ENCODE measurements at regions not wholly inside any gene's neighbourhood (a gene's known extent, or its start where the extent isn't known, plus 50 kb on each side); places are given as distances from the start of the nearest gene placed in this dataset.
"Not testable (repeated sequence)": the region's sequence is repeated elsewhere in the genome, so short reads cannot be mapped to it uniquely, and the experiment has no call there.

- H3K9me3 ChIP-seq = no peaks in the 10 kb centered on the region
- TF ChIP-seq EP300 (IDR thresholded peaks at IDR 0.05) = no peak
- no peak for TF ChIP-seq POLR2A (IDR thresholded peaks at IDR 0.05)
- no peak for TF ChIP-seq CTCF (IDR thresholded peaks at IDR 0.05)
- TF ChIP-seq POLR2AphosphoS5 (IDR thresholded peaks at IDR 0.05) = no peak
- H3K4me1 ChIP-seq = no peaks in the 10 kb centered on the region
- H3K4me3 ChIP-seq = no peak overlapping the region
- no peaks in the 10 kb centered on the region for H3K36me3 ChIP-seq
- H3K27me3 ChIP-seq = peaks cover 0 to 7% (median 0%) of the 10 kb centered on the region in 3 donors
- WGBS, 2 donors = 63 to 66% methylated on average over 3 of the region's 3 CpGs
- no peak for DNase-seq
- H3K27ac ChIP-seq = no peak overlapping the region
- intact Hi-C loops (cut with DNase I) = no loop called here
Measured at GRCh38 chr7:130803127-130803526, 69.1 kb upstream of the KLF14 start.

GRCh38 chr7:130804220-130804619 is 70.2 kb upstream of the KLF14 start:
- Histone ChIP-seq H3K9me3 (no peaks in the 10 kb centered on the region), H3K4me1 (no peaks in the 10 kb centered on the region), H3K27ac (no peak overlapping the region), H3K4me3 (no peak overlapping the region), H3K27me3 (peaks cover 0 to 7% (median 0%) of the 10 kb centered on the region in 3 donors), H3K36me3 (no peaks in the 10 kb centered on the region)
- no peak for DNase-seq
- WGBS, 2 donors = 57 to 63% methylated on average over 3 of the region's 3 CpGs
- intact Hi-C loops (cut with DNase I) = no loop called here
- TF ChIP-seq POLR2AphosphoS5 (IDR thresholded peaks at IDR 0.05) (no peak), EP300 (IDR thresholded peaks at IDR 0.05) (no peak), POLR2A (IDR thresholded peaks at IDR 0.05) (no peak), CTCF (IDR thresholded peaks at IDR 0.05) (no peak)

GRCh38 chr7:130812819-130813218 is 78.8 kb upstream of the KLF14 start:
- DNase-seq; H3K27ac ChIP-seq; intact Hi-C loops (cut with DNase I); H3K4me3 ChIP-seq; H3K36me3 ChIP-seq; H3K4me1 ChIP-seq; H3K9me3 ChIP-seq; H3K27me3 ChIP-seq: not testable (repeated sequence)
- WGBS, 2 donors = 67 to 86% methylated on average over 4 of the region's 4 CpGs

GRCh38 chr7:130814778-130815335 is 80.8 kb upstream of the KLF14 start:
- intact Hi-C loops (cut with DNase I) = no loop called here
- H3K27me3 ChIP-seq = no peaks in the 10 kb centered on the region
- no peaks in the 10 kb centered on the region for H3K4me1 ChIP-seq
- no peak for DNase-seq
- H3K9me3 ChIP-seq = no peaks in the 10 kb centered on the region
- TF ChIP-seq POLR2AphosphoS5 (IDR thresholded peaks at IDR 0.05) (no peak), POLR2A (IDR thresholded peaks at IDR 0.05) (no peak), EP300 (IDR thresholded peaks at IDR 0.05) (no peak), CTCF (IDR thresholded peaks at IDR 0.05) (no peak)
- no peak overlapping the region for H3K4me3 ChIP-seq
- 53 to 65% methylated on average over 2 of the region's 2 CpGs for WGBS, 2 donors
- no peak overlapping the region for H3K27ac ChIP-seq
- no peaks in the 10 kb centered on the region for H3K36me3 ChIP-seq

GRCh38 chr7:130818056-130818455 is 84.0 kb upstream of the KLF14 start:
- H3K27ac ChIP-seq = no peak overlapping the region
- no peaks in the 10 kb centered on the region for H3K9me3 ChIP-seq
- H3K4me3 ChIP-seq = no peak overlapping the region
- no peaks in the 10 kb centered on the region for H3K27me3 ChIP-seq
- 81 to 82% methylated on average over 2 of the region's 2 CpGs for WGBS, 2 donors
- DNase-seq = no peak
- intact Hi-C loops (cut with DNase I) = no loop called here
- H3K4me1 ChIP-seq = no peaks in the 10 kb centered on the region
- no peaks in the 10 kb centered on the region for H3K36me3 ChIP-seq
- TF ChIP-seq EP300 (IDR thresholded peaks at IDR 0.05) = no peak
- TF ChIP-seq POLR2A (IDR thresholded peaks at IDR 0.05) = no peak
- TF ChIP-seq CTCF (IDR thresholded peaks at IDR 0.05) = no peak
- TF ChIP-seq POLR2AphosphoS5 (IDR thresholded peaks at IDR 0.05) = no peak

Data from sigmoid colon (tissue), 6 donors.